ENCODE measurements at regions not wholly inside any gene's neighbourhood (a gene's known extent, or its start where the extent isn't known, plus 50 kb on each side); places are given as distances from the start of the nearest gene placed in this dataset.
"Not testable (repeated sequence)": the region's sequence is repeated elsewhere in the genome, so short reads cannot be mapped to it uniquely, and the experiment has no call there.

DNA sequence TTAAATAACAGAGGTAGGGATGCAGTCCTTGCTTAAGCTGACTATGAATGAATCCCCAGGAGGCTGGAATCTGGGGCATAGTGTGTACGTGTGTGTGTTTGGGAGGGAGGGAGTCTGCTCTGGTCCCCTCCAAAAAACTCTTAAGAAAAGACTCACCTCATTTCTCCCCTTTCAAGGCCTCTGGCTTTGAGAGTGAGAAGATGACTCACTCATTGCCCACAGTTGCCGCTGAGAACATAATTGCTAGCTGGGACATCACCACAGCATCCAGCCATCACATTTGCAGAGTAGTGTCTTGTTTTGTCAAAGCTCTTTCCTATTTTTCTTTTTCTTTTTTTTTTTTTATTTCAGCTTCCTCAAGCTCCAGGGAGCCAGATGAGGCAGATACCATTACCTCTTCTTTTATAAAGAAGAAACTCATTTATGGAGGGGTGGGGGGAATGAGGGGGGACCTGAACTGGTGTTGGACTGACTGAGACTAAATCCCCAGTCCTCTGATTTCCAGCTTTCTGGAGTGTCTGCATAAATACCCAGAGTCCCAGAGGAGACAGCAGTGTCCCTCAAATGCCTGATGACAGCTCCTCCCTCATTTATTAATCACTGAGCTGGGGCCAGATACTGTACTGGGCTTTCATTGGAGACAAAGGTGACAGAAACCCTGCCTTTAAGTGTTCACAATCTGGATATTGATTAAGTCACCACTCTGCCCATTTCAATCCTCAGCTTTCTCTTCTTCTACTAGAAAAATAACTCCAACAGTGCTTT is 61.9 kb upstream of the LAS1L start:
- peak; percentile 61 for ATAC-seq
- CTCF ChIA-PET: interaction anchor here (0.6 to 2.2 kb wide), 19 partner anchors 11 to 450 kb away, joined by 3 to 13 read pairs (median 4); no protein-coding TSS in a partner anchor

DNA sequence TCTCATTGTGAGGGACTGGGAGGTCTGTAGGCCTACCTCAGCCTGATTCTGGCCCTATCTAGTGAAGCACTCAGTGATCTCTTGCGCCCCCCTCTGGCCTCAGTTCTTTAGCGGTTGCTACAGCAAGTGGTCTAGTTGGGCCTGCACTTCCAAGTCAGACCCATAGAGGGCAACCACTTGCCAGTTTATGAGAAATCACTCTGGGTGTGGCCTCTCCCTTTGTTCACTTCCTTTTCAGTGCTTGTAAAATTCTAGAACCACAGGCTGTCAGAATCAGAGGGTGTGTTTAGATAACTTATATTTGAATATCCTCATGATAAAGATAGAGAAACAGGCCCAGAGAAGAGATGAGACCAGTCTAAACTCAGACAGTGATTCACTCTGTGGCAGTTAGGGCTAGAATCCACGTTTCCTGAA is 60.9 kb upstream of the LAS1L start:
- intact Hi-C loops (cut with DNase I, micrococcal nuclease): loop anchor here (1.0 to 10.0 kb wide), 13 partner anchors 61 to 451 kb away; partner anchors contain the start of genes LAS1L (in 1 of the 2), MSN (in 1 of the 2) and VSIG4 (in 1 of the 2)
- DNase-seq (peak; percentile 96), ATAC-seq (peak; percentile 81)
- Mint-ChIP-seq H3K4me3 (peak overlapping the region; percentile 47), H3K4me1 (peaks cover 55% of the 10 kb centered on the region), H3K27ac (peak overlapping the region; percentile 94), H3K9me3 (ENCODE audit: low read depth) (no peaks in the 10 kb centered on the region), H3K27me3 (no peaks in the 10 kb centered on the region), H3K36me3 (ENCODE audit: low read depth) (no peaks in the 10 kb centered on the region)
- POLR2A ChIA-PET: interaction anchor here (0.7 to 1.5 kb wide), 4 partner anchors 72 to 1840 kb away, joined by 3 to 9 read pairs (median 5); partner anchors contain the start of gene MSN
- CTCF ChIA-PET: interaction anchor here (0.7 to 2.2 kb wide), 11 partner anchors 12 to 391 kb away, joined by 3 to 13 read pairs (median 4); no protein-coding TSS in a partner anchor

More for the DNA sequence above, 61.9 kb upstream of the LAS1L start:
- no peaks in the 10 kb centered on the region for H3K27me3 Mint-ChIP-seq
- H3K27ac Mint-ChIP-seq: peak overlapping the region; percentile 94
- H3K4me3 Mint-ChIP-seq: peak overlapping the region; percentile 47
- peak; percentile 70 for DNase-seq
- intact Hi-C loops (cut with DNase I, micrococcal nuclease): loop anchor here (1.0 to 10.0 kb wide), 5 partner anchors 11 to 448 kb away; partner anchors contain the start of gene VSIG4 (in 1 of the 2)
- peaks cover 64% of the 10 kb centered on the region for H3K4me1 Mint-ChIP-seq
- no peaks in the 10 kb centered on the region for H3K36me3 Mint-ChIP-seq (ENCODE audit: low read depth)
- H3K9me3 Mint-ChIP-seq (ENCODE audit: low read depth): no peaks in the 10 kb centered on the region
- POLR2A ChIA-PET: interaction anchor here (0.6 to 1.8 kb wide), 8 partner anchors 11 to 127 kb away, joined by 3 to 9 read pairs (median 6); partner anchors contain the start of gene MSN

DNA sequence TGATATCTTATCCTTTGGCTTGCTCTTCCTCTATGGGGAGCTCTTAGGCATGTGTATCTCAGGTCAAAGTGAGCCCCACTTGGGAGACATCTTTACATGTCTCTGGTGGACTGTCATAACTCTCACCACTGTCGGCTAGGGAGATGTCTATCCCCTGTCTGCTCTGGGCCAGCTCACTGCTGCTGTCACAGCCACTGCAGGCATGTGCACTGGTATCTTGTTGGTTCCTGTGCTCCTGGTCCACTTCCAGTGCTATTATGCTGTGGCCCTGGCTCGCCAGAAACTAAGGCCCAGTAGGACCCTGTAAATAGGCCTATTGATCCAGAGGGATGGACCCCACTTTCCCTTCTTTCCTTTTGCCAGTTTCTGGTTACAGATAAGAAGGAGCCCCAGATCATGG is 56.6 kb upstream of the LAS1L start:
- CTCF ChIA-PET: no interaction called here

GRCh38 chrX:65589304-65589703 is 54.7 kb upstream of the LAS1L start:
- Mint-ChIP-seq H3K27ac (no peak overlapping the region), H3K4me1 (peaks cover 7% of the 10 kb centered on the region), H3K4me3 (no peak overlapping the region), H3K36me3 (ENCODE audit: low read depth) (no peaks in the 10 kb centered on the region), H3K27me3 (no peaks in the 10 kb centered on the region), H3K9me3 (ENCODE audit: low read depth) (no peaks in the 10 kb centered on the region)
- POLR2A ChIA-PET: interaction anchor here (0.6 kb wide), 1 partner anchor 168 kb away, joined by 4 read pairs; no protein-coding TSS in a partner anchor
- no peak for ATAC-seq
- intact Hi-C loops (cut with DNase I, micrococcal nuclease): loop anchor here in 1 of 2 experiments (10.0 kb wide), 1 partner anchor 615 kb away; no protein-coding TSS in a partner anchor
- CTCF ChIA-PET: interaction anchor here (1.2 kb wide), 1 partner anchor 397 kb away, joined by 4 read pairs; no protein-coding TSS in a partner anchor
- DNase-seq: no peak

More for the DNA sequence above, 56.6 kb upstream of the LAS1L start:
- no peaks in the 10 kb centered on the region for H3K9me3 Mint-ChIP-seq (ENCODE audit: low read depth)
- POLR2A ChIA-PET: no interaction called here
- ATAC-seq (no peak), DNase-seq (no peak)
- peaks cover 19% of the 10 kb centered on the region for H3K4me1 Mint-ChIP-seq
- no peak overlapping the region for H3K27ac Mint-ChIP-seq
- no peak overlapping the region for H3K4me3 Mint-ChIP-seq
- H3K27me3 Mint-ChIP-seq: no peaks in the 10 kb centered on the region
- intact Hi-C loops (cut with DNase I, micrococcal nuclease): loop anchor here (10.0 kb wide), 2 partner anchors 234 to 454 kb away; partner anchors contain the start of gene VSIG4 (in 1 of the 2)
- H3K36me3 Mint-ChIP-seq (ENCODE audit: low read depth): no peaks in the 10 kb centered on the region

DNA sequence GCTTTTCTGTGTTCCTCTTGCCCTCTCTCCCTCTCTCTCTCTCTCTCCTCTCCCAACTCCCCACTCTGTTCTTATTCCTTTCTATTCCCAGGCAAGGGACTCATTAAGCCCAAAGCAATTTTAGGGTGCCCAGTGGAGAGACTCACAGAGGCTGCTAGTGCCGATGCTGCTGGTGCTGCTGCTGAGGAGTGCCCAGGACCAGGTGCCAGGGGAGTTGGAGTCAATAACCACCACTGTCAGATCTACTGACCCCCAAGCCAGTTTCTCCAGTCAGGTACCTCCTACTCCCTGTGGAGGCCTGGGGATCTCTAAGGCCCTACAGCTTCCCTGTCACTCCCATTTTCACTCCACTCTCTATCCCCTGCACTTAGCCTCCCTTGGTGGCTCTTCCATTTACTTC is 54.2 kb upstream of the LAS1L start:
- POLR2A ChIA-PET: no interaction called here
- Mint-ChIP-seq H3K36me3 (ENCODE audit: low read depth) (no peaks in the 10 kb centered on the region), H3K9me3 (ENCODE audit: low read depth) (no peaks in the 10 kb centered on the region), H3K27ac (no peak overlapping the region), H3K4me1 (peaks cover 2% of the 10 kb centered on the region), H3K4me3 (no peak overlapping the region), H3K27me3 (no peaks in the 10 kb centered on the region)
- DNase-seq (no peak), ATAC-seq (no peak)
- CTCF ChIA-PET: interaction anchor here (1.2 kb wide), 1 partner anchor 398 kb away, joined by 4 read pairs; no protein-coding TSS in a partner anchor
- intact Hi-C loops (cut with DNase I, micrococcal nuclease): loop anchor here in 1 of 2 experiments (10.0 kb wide), 1 partner anchor 616 kb away; no protein-coding TSS in a partner anchor

- ATAC-seq: no peak
- Mint-ChIP-seq H3K4me1 (no peaks in the 10 kb centered on the region), H3K27ac (no peak overlapping the region), H3K36me3 (ENCODE audit: low read depth) (no peaks in the 10 kb centered on the region), H3K4me3 (no peak overlapping the region), H3K9me3 (ENCODE audit: low read depth) (no peaks in the 10 kb centered on the region), H3K27me3 (no peaks in the 10 kb centered on the region)
- POLR2A ChIA-PET: no interaction called here
- CTCF ChIA-PET: interaction anchor here (0.6 to 1.2 kb wide), 2 partner anchors 15 to 398 kb away, joined by 4 read pairs; no protein-coding TSS in a partner anchor
- no peak for DNase-seq
- intact Hi-C loops (cut with DNase I, micrococcal nuclease): loop anchor here in 1 of 2 experiments (10.0 kb wide), 1 partner anchor 617 kb away; no protein-coding TSS in a partner anchor
Observed at GRCh38 chrX:65587616-65588526, 53.3 kb upstream of the LAS1L start.

DNA sequence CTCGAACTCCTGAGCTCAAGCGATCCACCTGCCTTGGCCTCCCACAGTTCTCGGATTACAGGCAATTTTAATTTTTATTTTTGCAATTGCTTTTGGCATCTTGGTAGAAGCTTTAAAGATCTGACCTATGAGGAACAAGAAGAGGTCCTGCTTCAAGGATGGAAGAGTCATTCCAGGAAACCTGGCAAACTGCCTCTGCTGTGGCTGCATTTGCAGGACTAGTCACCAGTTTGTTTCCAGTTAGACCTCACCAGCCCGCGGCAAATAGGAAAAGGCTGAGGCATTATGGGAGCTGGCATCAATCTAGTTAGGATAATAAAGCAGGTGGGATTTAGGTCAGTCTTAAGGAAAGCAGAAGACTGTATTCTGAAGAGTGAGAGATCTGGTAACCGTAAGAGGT is 51.9 kb upstream of the LAS1L start:
- Mint-ChIP-seq H3K9me3 (ENCODE audit: low read depth) (no peaks in the 10 kb centered on the region), H3K27ac (no peak overlapping the region), H3K36me3 (ENCODE audit: low read depth) (no peaks in the 10 kb centered on the region), H3K4me3 (no peak overlapping the region), H3K4me1 (peaks cover 8% of the 10 kb centered on the region), H3K27me3 (no peaks in the 10 kb centered on the region)
- ATAC-seq: no peak
- ChIA-PET POLR2A (no interaction called here), CTCF (no interaction called here)
- no peak for DNase-seq
- intact Hi-C loops (cut with DNase I, micrococcal nuclease): loop anchor here in 1 of 2 experiments (10.0 kb wide), 1 partner anchor 618 kb away; no protein-coding TSS in a partner anchor

DNA sequence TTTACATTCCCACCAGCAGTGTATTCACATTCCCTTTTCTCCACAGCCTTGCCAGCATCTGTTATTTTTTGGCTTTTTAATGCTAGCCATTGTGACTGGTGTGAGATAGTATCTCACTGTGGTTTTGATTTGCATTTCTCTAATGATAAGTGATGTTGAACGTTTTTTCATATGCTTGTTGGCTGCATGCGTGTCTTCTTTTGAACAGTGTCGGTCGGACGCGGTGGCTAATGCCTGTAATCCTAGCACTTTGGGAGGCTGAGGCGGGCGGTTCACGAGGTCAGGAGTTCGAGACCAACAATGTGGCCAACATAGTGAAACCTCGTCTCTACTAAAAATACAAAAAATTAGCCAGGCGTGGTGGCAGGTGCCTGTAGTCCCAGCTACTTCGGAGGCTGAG is 50.6 kb upstream of the LAS1L start:
- H3K4me1 Mint-ChIP-seq; DNase-seq; H3K36me3 Mint-ChIP-seq (ENCODE audit: low read depth); H3K27ac Mint-ChIP-seq; POLR2A ChIA-PET; H3K9me3 Mint-ChIP-seq (ENCODE audit: low read depth); ATAC-seq; H3K27me3 Mint-ChIP-seq; CTCF ChIA-PET; H3K4me3 Mint-ChIP-seq: not testable (repeated sequence)
- intact Hi-C loops (cut with DNase I, micrococcal nuclease): loop anchor here in 1 of 2 experiments (10.0 kb wide), 1 partner anchor 620 kb away; no protein-coding TSS in a partner anchor

Data from activated CD4-positive, alpha-beta T cell treated with anti-CD3 and anti-CD28 coated beads for 36 hours (primary cell).